ENCODE measurements at regions not wholly inside any gene's neighbourhood (a gene's known extent, or its start where the extent isn't known, plus 50 kb on each side); places are given as distances from the start of the nearest gene placed in this dataset.
"Not testable (repeated sequence)": the region's sequence is repeated elsewhere in the genome, so short reads cannot be mapped to it uniquely, and the experiment has no call there.

DNA sequence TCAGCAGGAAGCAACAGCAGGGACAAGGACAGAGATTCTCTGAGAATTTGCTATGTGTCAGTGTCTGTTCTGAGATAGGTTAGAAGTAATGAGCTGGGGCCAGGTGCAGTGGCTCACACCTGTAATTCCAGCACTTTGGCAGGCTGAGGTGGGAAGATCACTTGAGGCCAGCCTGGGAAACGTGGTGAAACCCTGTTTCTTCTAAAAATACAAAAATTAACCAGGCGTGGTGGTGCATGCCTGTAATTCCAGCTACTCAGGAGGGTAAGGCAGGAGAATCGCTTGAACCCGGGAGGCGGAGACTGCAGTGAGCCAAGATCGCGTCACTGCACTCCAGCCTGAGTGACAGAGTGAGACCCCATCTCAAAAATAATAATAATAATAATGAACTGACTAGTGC lies 66.5 kb upstream of the ACYP2 start:
- FAIRE-seq; H2BK5ac ChIP-seq (ENCODE audit: low read depth, low read length); CTCF ChIA-PET (ENCODE audit: partially characterized antibody); H3K14ac ChIP-seq (ENCODE audit: insufficient read length); H3K4me2 ChIP-seq (ENCODE audit: insufficient read depth in 1 of 2, low read depth in 2 of 2, low read length in 2 of 2); DNase-seq (ENCODE audit: low read depth in 1 of 2, low spot score in 2 of 2); H3K9ac ChIP-seq (replicated peaks in 1 of 4; ENCODE audit: extremely low read depth in 1 of 4, low read depth in 3 of 4, low read length in 3 of 4); H3K23ac ChIP-seq (ENCODE audit: insufficient read length); H4K5ac ChIP-seq (ENCODE audit: insufficient read length, low read depth, low read length); H3K56ac ChIP-seq (replicated peaks; ENCODE audit: insufficient read length, low read depth, low read length); H3K27me3 ChIP-seq (replicated peaks in 1 of 4; ENCODE audit: control insufficient read depth in 3 of 4, extremely low read depth in 1 of 4, insufficient read depth in 3 of 4, low read length in 3 of 4); H2BK12ac ChIP-seq (ENCODE audit: low read depth, low read length); H2AK5ac ChIP-seq (ENCODE audit: low read depth, low read length); H3K23me2 ChIP-seq (ENCODE audit: low read depth, low read length); H2BK120ac ChIP-seq (replicated peaks; ENCODE audit: low read depth, low read length); H4K20me1 ChIP-seq (replicated peaks in 1 of 2; ENCODE audit: control insufficient read depth in 1 of 2, insufficient read depth in 2 of 2, low read length in 2 of 2); H3K4ac ChIP-seq (replicated peaks; ENCODE audit: insufficient read length, low read depth, low read length); H3K27ac ChIP-seq (ENCODE audit: low read depth, low read length); H3K4me1 ChIP-seq (replicated peaks in 1 of 4; ENCODE audit: control insufficient read depth in 3 of 4, insufficient read depth in 4 of 4, low read length in 3 of 4); H3K4me3 ChIP-seq (ENCODE audit: extremely low read depth in 1 of 4, insufficient read depth in 2 of 4, low read depth in 3 of 4, low read length in 4 of 4); H2BK15ac ChIP-seq (ENCODE audit: low read length); H3K9me3 ChIP-seq (ENCODE audit: insufficient read depth in 2 of 2, low read depth in 1 of 2, low read length in 1 of 2); H4K8ac ChIP-seq (ENCODE audit: extremely low read depth, insufficient read depth, low read length); H4K91ac ChIP-seq (replicated peaks; ENCODE audit: insufficient read length, low read length); H2AFZ ChIP-seq (ENCODE audit: low read length); H3K36me3 ChIP-seq (ENCODE audit: control insufficient read depth in 2 of 4, insufficient read depth in 4 of 4, low read length in 3 of 4); H3K79me1 ChIP-seq (ENCODE audit: low read depth, low read length); H3K18ac ChIP-seq (ENCODE audit: extremely low read depth, low read length); H2BK20ac ChIP-seq (ENCODE audit: low read length); H3K79me2 ChIP-seq (ENCODE audit: control insufficient read depth in 1 of 2, insufficient read depth in 2 of 2, low read length in 2 of 2): not testable (repeated sequence)
- POLR2A ChIA-PET (ENCODE audit: partially characterized antibody), result interaction anchor here (1.2 kb wide), 1 partner anchor 9 kb away, joined by 3 read pairs; no protein-coding TSS in a partner anchor
- WGBS, 2 experiments (ENCODE audit: extremely low coverage in 1 of 2, insufficient coverage in 1 of 2, insufficient read length in 1 of 2, insufficient replicate concordance in 2 of 2, low coverage in 1 of 2, low lambda C conversion rate in 2 of 2, missing lambda C conversion rate in 1 of 2), result 84% methylated on average over 7 of the region's 7 CpGs; no CpG with 5 or more reads in 1 of the 2 experiments

Measured in H1 (cell line).